ENCODE measurements at regions not wholly inside any gene's neighbourhood (a gene's known extent, or its start where the extent isn't known, plus 50 kb on each side); places are given as distances from the start of the nearest gene placed in this dataset.

GRCh38 chr13:82248762-82249161 is 1633.5 kb downstream of the SLITRK1 start:
- Histone ChIP-seq H3K27ac (no peak overlapping the region), H3K9me3 (ENCODE audit: control insufficient read depth, low read length) (no peaks in the 10 kb centered on the region), H3K9ac (no peak overlapping the region), H3K4me2 (ENCODE audit: low read length) (no peak overlapping the region), H3K36me3 (ENCODE audit: control insufficient read depth, insufficient read depth, low read length) (no peaks in the 10 kb centered on the region), H3K4me1 (no peaks in the 10 kb centered on the region), H3K4me3 (ENCODE audit: low read depth, low read length) (no peak overlapping the region), H3K27me3 (ENCODE audit: control insufficient read depth, insufficient read depth, low read length) (no peaks in the 10 kb centered on the region), H3K79me2 (no peaks in the 10 kb centered on the region), H2AFZ (no peak overlapping the region)
- TF ChIP-seq CTCF (IDR thresholded peaks at IDR 0.05), result no peak

GRCh38 chr13:82245860-82246259 is 1636.4 kb downstream of the SLITRK1 start:
- no peak overlapping the region for H3K27ac ChIP-seq
- H3K27me3 ChIP-seq (ENCODE audit: control insufficient read depth, insufficient read depth, low read length), result no peaks in the 10 kb centered on the region
- no peaks in the 10 kb centered on the region for H3K79me2 ChIP-seq
- no peaks in the 10 kb centered on the region for H3K4me1 ChIP-seq
- no peak overlapping the region for H3K4me2 ChIP-seq (ENCODE audit: low read length)
- H2AFZ ChIP-seq, result no peak overlapping the region
- H3K9me3 ChIP-seq (ENCODE audit: control insufficient read depth, low read length), result no peaks in the 10 kb centered on the region
- no peaks in the 10 kb centered on the region for H3K36me3 ChIP-seq (ENCODE audit: control insufficient read depth, insufficient read depth, low read length)
- TF ChIP-seq CTCF (IDR thresholded peaks at IDR 0.05), result no peak
- no peak overlapping the region for H3K9ac ChIP-seq
- H3K4me3 ChIP-seq (ENCODE audit: low read depth, low read length), result no peak overlapping the region

DNA sequence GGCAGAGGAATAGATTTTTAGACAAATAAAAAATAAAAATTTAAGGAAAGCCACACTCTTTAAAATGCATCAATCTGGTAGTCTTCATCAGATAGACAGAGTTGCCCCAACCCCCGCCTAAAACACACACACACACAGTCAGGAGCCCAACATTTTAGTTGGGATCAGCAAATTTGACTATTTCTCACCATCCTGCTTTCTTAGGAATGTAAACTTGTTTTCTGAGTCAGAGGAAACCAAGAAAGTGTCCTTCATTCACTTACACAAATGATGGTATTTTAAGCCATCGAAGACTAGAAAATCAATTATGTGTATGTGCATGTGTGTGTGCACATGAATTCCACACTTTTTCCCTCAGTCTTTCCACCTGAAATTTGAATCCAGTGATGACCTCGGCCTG is 1657.5 kb downstream of the SLITRK1 start:
- no peak overlapping the region for H3K4me2 ChIP-seq (ENCODE audit: low read length)
- TF ChIP-seq CTCF (IDR thresholded peaks at IDR 0.05), result no peak
- H3K79me2 ChIP-seq, result no peaks in the 10 kb centered on the region
- no peaks in the 10 kb centered on the region for H3K4me1 ChIP-seq
- no peaks in the 10 kb centered on the region for H3K36me3 ChIP-seq (ENCODE audit: control insufficient read depth, insufficient read depth, low read length)
- no peak overlapping the region for H3K27ac ChIP-seq
- no peaks in the 10 kb centered on the region for H3K9me3 ChIP-seq (ENCODE audit: control insufficient read depth, low read length)
- no peak overlapping the region for H2AFZ ChIP-seq
- H3K27me3 ChIP-seq (ENCODE audit: control insufficient read depth, insufficient read depth, low read length), result no peaks in the 10 kb centered on the region
- no peak overlapping the region for H3K9ac ChIP-seq
- no peak overlapping the region for H3K4me3 ChIP-seq (ENCODE audit: low read depth, low read length)

DNA sequence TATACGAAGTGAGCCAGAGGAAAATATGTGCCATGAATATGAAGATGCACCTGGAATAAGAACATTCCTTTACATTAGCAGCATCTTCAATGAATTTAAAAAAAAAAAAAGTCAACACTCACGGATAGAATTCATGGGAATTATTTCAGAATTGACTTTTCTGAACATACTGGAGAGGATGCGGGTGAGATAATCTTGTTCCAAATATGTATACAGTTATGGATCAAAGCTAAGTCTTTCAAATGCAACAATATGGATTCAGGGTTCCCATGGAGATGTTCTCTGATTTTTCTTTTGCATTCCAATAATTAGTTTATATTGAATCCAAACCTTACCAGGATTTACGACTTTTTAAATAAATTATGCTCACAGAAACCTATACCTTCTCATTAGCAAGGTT is 1660.7 kb downstream of the SLITRK1 start:
- Histone ChIP-seq H3K4me1 (no peaks in the 10 kb centered on the region), H3K27me3 (ENCODE audit: control insufficient read depth, insufficient read depth, low read length) (no peaks in the 10 kb centered on the region), H3K4me2 (ENCODE audit: low read length) (no peak overlapping the region), H3K9ac (no peak overlapping the region), H3K4me3 (ENCODE audit: low read depth, low read length) (no peak overlapping the region), H3K27ac (no peak overlapping the region), H3K79me2 (no peaks in the 10 kb centered on the region), H3K9me3 (ENCODE audit: control insufficient read depth, low read length) (no peaks in the 10 kb centered on the region), H3K36me3 (ENCODE audit: control insufficient read depth, insufficient read depth, low read length) (no peaks in the 10 kb centered on the region), H2AFZ (no peak overlapping the region)
- TF ChIP-seq CTCF (IDR thresholded peaks at IDR 0.05), result no peak

GRCh38 chr13:82220641-82221040 is 1661.6 kb downstream of the SLITRK1 start:
- Histone ChIP-seq H3K4me2 (ENCODE audit: low read length) (no peak overlapping the region), H3K9me3 (ENCODE audit: control insufficient read depth, low read length) (no peaks in the 10 kb centered on the region), H3K36me3 (ENCODE audit: control insufficient read depth, insufficient read depth, low read length) (no peaks in the 10 kb centered on the region), H3K79me2 (no peaks in the 10 kb centered on the region), H3K9ac (no peak overlapping the region), H3K27me3 (ENCODE audit: control insufficient read depth, insufficient read depth, low read length) (no peaks in the 10 kb centered on the region), H3K4me1 (no peaks in the 10 kb centered on the region), H3K4me3 (ENCODE audit: low read depth, low read length) (no peak overlapping the region), H2AFZ (no peak overlapping the region), H3K27ac (no peak overlapping the region)
- TF ChIP-seq CTCF (IDR thresholded peaks at IDR 0.05), result no peak
